H1 (cell line): ENCODE measurements at regions not wholly inside any gene's neighbourhood (a gene's known extent, or its start where the extent isn't known, plus 50 kb on each side); places are given as distances from the start of the nearest gene placed in this dataset.

ENCODE experiments used
- BRCA1 ChIP-seq: IDR thresholded peaks from 2 replicates; pipeline ENCODE4 v1.6.1; 2012; ENCODE audit warnings: low read depth, low read length, improper control_type of control experiment
- CEBPB ChIP-seq: IDR thresholded peaks from 2 replicates; pipeline ENCODE4 v1.6.1; 2012; ENCODE audit warnings: low read depth, low read length
- EGR1 ChIP-seq: IDR thresholded peaks from 2 replicates; pipeline ENCODE4 v1.6.1; 2011; ENCODE audit warnings: low read depth, low read length, borderline replicate concordance
- EP300 ChIP-seq, 2 experiments: IDR thresholded peaks; 1 replicate in 1 of 2; 2 replicates in 1 of 2; pipeline ENCODE4 v1.6.1; 2011 to 2012; ENCODE audit warnings: low read depth in 2 of 2, low read length in 2 of 2, mild to moderate bottlenecking in 2 of 2, borderline replicate concordance in 1 of 2, inconsistent platforms in 1 of 2, moderate library complexity in 1 of 2
- FOSL1 ChIP-seq: IDR thresholded peaks from 2 replicates; pipeline ENCODE4 v1.6.1; 2011; ENCODE audit warnings: mild to moderate bottlenecking, low read depth, low read length, moderate library complexity; ENCODE audit not compliant: insufficient read depth
- GTF2F1 ChIP-seq: IDR thresholded peaks from 2 replicates; pipeline ENCODE4 v1.6.1; 2012; ENCODE audit warnings: low read depth, low read length, improper control_type of control experiment, borderline replicate concordance
- KDM5A ChIP-seq: fragments of 200-600 bp; IDR thresholded peaks from 2 replicates; pipeline ENCODE4 v1.7.1; 2012; ENCODE audit warnings: mild to moderate bottlenecking, low read length, inconsistent platforms, mixed read lengths
- POLR2A ChIP-seq, 2 experiments: IDR thresholded peaks; 1 replicate in 1 of 2; 2 replicates in 1 of 2; pipeline ENCODE4 v1.6.1; 2011; ENCODE audit warnings: low read depth in 2 of 2, low read length in 2 of 2, mild to moderate bottlenecking in 2 of 2; ENCODE audit errors: control extremely low read depth in 1 of 2
- POLR2AphosphoS5 ChIP-seq: IDR thresholded peaks from 2 replicates; pipeline ENCODE4 v1.6.1; 2011; ENCODE audit warnings: low read depth, low read length
- RAD21 ChIP-seq, 2 experiments: IDR thresholded peaks in 1 of 2; conservative IDR thresholded peaks in 1 of 2; 2 replicates each; pipeline ENCODE4 v1.6.1; 2011; ENCODE audit warnings: low read depth in 2 of 2, low read length in 2 of 2, improper control_type of control experiment in 1 of 2, inconsistent platforms in 1 of 2, mild to moderate bottlenecking in 1 of 2, moderate library complexity in 1 of 2
- RBBP5 ChIP-seq: IDR thresholded peaks from 2 replicates; pipeline ENCODE4 v1.7.1; 2012; ENCODE audit warnings: low read depth, mild to moderate bottlenecking, inconsistent platforms, low read length, moderate library complexity, borderline replicate concordance
- SIX5 ChIP-seq: IDR thresholded peaks from 2 replicates; pipeline ENCODE4 v1.6.1; 2011; ENCODE audit warnings: mild to moderate bottlenecking, low read depth, low read length
- ZNF274 ChIP-seq: IDR thresholded peaks from 2 replicates; pipeline ENCODE4 v1.7.0; 2012; ENCODE audit warnings: low read length, borderline replicate concordance; ENCODE audit errors: extremely low read depth
- TF ChIP-seq, protein P1 (sequence below), 3 experiments: IDR thresholded peaks; 1 replicate in 2 of 3; 2 replicates in 1 of 3; pipeline versions ENCODE4 v1.5.1 to v1.6.1; 2011; ENCODE audit warnings: low read length in 3 of 3, mild to moderate bottlenecking in 3 of 3, inconsistent platforms in 2 of 3, low read depth in 1 of 3, moderate library complexity in 1 of 3; ENCODE audit not compliant: insufficient read depth in 1 of 3; ENCODE audit errors: control extremely low read depth in 1 of 3

DNA sequence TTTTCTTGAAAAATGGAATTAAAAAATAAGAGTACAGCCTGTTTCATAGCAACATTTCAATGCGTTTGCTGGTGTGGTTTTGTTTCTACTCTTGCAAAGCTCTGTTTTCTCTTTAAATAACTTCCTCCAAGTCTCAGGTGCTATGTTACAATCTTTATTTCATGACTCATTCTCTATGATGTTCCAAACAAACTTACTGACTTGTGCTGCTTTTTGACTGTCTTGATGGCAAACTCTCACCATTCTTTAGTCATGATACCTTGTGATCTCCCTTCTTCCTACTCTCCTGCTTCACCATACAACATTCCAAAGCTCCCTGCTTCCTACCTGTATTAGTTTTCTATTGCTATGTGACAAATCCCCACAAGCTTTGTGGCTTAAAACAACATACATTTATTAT lies 166.1 kb downstream of the C11orf91 start:
- TF ChIP-seq, protein P1, sequence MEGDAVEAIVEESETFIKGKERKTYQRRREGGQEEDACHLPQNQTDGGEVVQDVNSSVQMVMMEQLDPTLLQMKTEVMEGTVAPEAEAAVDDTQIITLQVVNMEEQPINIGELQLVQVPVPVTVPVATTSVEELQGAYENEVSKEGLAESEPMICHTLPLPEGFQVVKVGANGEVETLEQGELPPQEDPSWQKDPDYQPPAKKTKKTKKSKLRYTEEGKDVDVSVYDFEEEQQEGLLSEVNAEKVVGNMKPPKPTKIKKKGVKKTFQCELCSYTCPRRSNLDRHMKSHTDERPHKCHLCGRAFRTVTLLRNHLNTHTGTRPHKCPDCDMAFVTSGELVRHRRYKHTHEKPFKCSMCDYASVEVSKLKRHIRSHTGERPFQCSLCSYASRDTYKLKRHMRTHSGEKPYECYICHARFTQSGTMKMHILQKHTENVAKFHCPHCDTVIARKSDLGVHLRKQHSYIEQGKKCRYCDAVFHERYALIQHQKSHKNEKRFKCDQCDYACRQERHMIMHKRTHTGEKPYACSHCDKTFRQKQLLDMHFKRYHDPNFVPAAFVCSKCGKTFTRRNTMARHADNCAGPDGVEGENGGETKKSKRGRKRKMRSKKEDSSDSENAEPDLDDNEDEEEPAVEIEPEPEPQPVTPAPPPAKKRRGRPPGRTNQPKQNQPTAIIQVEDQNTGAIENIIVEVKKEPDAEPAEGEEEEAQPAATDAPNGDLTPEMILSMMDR (IDR thresholded peaks at IDR 0.05; ENCODE audit: control extremely low read depth in 1 of 3, insufficient read depth in 1 of 3, low read depth in 1 of 3, low read length in 3 of 3) = no peak
- TF ChIP-seq GTF2F1 = no peak
- TF ChIP-seq CEBPB = no peak
- no peak for TF ChIP-seq EGR1
- no peak for TF ChIP-seq POLR2AphosphoS5
- no peak for TF ChIP-seq FOSL1
- TF ChIP-seq ZNF274 = no peak
- TF ChIP-seq EP300 (IDR thresholded peaks at IDR 0.05; ENCODE audit: borderline replicate concordance in 1 of 2, low read depth in 2 of 2, low read length in 2 of 2) = no peak
- no peak for TF ChIP-seq BRCA1
- no peak for TF ChIP-seq KDM5A
- no peak for TF ChIP-seq SIX5
- TF ChIP-seq RAD21 (IDR thresholded peaks at IDR 0.05 in 1 of 2, conservative IDR thresholded peaks at IDR 0.05 in 1 of 2; ENCODE audit: low read depth in 2 of 2, low read length in 2 of 2) = no peak
- no peak for TF ChIP-seq RBBP5
- TF ChIP-seq POLR2A (IDR thresholded peaks at IDR 0.05; ENCODE audit: control extremely low read depth in 1 of 2, low read depth in 2 of 2, low read length in 2 of 2) = no peak
